HT1080 (cell line): ENCODE measurements at regions not wholly inside any gene's neighbourhood (a gene's known extent, or its start where the extent isn't known, plus 50 kb on each side); places are given as distances from the start of the nearest gene placed in this dataset.
A peak's percentile ranks its signal among the peaks of the same experiment; 100 is the strongest.
"Not testable (repeated sequence)": the region's sequence is repeated elsewhere in the genome, so short reads cannot be mapped to it uniquely, and the experiment has no call there.

Experiments
- DNase-seq: peaks from one replicate; pipeline ENCODE4 v3.0.0-alpha.2; 2015; ENCODE audit warnings: low read depth

- DNase-seq: no peak
Measured at GRCh38 chr2:183456177-183456576, 331.9 kb downstream of the NUP35 start.

GRCh38 chr2:183458460-183458859, 334.2 kb downstream of the NUP35 start:
- DNase-seq: no peak

- DNase-seq: no peak
Measured at GRCh38 chr2:183459466-183459865, 335.2 kb downstream of the NUP35 start.

GRCh38 chr2:183463821-183464220, 339.6 kb downstream of the NUP35 start:
- DNase-seq: no peak

GRCh38 chr2:183465048-183465447, 340.8 kb downstream of the NUP35 start:
- no peak for DNase-seq

GRCh38 chr2:183474912-183475695, 350.9 kb downstream of the NUP35 start:
- no peak for DNase-seq

GRCh38 chr2:183476490-183476889, 352.2 kb downstream of the NUP35 start:
- no peak for DNase-seq

- no peak for DNase-seq
Measured at GRCh38 chr2:183477296-183477695, 353.1 kb downstream of the NUP35 start.

- DNase-seq: not testable (repeated sequence)
Measured at GRCh38 chr2:183478941-183479595, 354.8 kb downstream of the NUP35 start.

- DNase-seq: no peak
Measured at GRCh38 chr2:183487326-183487725, 363.1 kb downstream of the NUP35 start.

GRCh38 chr2:183488421-183488820, 364.2 kb downstream of the NUP35 start:
- no peak for DNase-seq

GRCh38 chr2:183490489-183490888, 366.2 kb downstream of the NUP35 start:
- no peak for DNase-seq

GRCh38 chr2:183490914-183491313, 366.7 kb downstream of the NUP35 start:
- DNase-seq: peak; percentile 77

- DNase-seq: no peak
Measured at GRCh38 chr2:183493040-183493439, 368.8 kb downstream of the NUP35 start.

GRCh38 chr2:183495079-183495478, 370.8 kb downstream of the NUP35 start:
- no peak for DNase-seq

- DNase-seq: no peak
Measured at GRCh38 chr2:183495589-183496267, 371.5 kb downstream of the NUP35 start.

- no peak for DNase-seq
Measured at GRCh38 chr2:183497861-183498260, 373.6 kb downstream of the NUP35 start.

- no peak for DNase-seq
Measured at GRCh38 chr2:183505911-183506310, 381.7 kb downstream of the NUP35 start.

GRCh38 chr2:183511154-183511553, 386.9 kb downstream of the NUP35 start:
- DNase-seq: no peak

- DNase-seq: no peak
Measured at GRCh38 chr2:183519371-183520056, 395.3 kb downstream of the NUP35 start.

- DNase-seq: no peak
Measured at GRCh38 chr2:183521911-183522310, 397.7 kb downstream of the NUP35 start.
